ENCODE measurements at regions not wholly inside any gene's neighbourhood (a gene's known extent, or its start where the extent isn't known, plus 50 kb on each side); places are given as distances from the start of the nearest gene placed in this dataset.
"Not testable (repeated sequence)": the region's sequence is repeated elsewhere in the genome, so short reads cannot be mapped to it uniquely, and the experiment has no call there.

DNA sequence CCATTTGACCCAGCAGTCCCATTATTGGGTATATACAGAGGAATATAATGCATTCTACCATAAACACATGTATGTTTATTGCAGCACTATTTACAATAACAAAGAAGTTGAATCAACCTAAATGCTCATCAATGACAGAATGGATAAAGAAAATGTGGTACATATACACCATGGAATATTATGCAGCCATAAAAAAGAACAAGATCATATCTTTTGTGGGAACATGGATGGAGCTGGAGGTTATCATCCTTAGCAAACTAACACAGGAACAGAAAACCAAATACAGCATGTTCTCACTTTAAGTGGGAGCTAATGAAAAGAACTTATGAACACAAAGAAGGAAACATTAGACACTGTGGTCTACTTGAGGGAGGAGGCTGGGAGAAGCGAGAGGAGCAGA is 328.5 kb upstream of the SEMA3C start:
- TF ChIP-seq POLR2A (IDR thresholded peaks at IDR 0.05) = not testable (repeated sequence)
- TF ChIP-seq, protein P1, sequence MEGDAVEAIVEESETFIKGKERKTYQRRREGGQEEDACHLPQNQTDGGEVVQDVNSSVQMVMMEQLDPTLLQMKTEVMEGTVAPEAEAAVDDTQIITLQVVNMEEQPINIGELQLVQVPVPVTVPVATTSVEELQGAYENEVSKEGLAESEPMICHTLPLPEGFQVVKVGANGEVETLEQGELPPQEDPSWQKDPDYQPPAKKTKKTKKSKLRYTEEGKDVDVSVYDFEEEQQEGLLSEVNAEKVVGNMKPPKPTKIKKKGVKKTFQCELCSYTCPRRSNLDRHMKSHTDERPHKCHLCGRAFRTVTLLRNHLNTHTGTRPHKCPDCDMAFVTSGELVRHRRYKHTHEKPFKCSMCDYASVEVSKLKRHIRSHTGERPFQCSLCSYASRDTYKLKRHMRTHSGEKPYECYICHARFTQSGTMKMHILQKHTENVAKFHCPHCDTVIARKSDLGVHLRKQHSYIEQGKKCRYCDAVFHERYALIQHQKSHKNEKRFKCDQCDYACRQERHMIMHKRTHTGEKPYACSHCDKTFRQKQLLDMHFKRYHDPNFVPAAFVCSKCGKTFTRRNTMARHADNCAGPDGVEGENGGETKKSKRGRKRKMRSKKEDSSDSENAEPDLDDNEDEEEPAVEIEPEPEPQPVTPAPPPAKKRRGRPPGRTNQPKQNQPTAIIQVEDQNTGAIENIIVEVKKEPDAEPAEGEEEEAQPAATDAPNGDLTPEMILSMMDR (IDR thresholded peaks at IDR 0.05) = not testable (repeated sequence)

Measured in thyroid gland (tissue), 4 donors.